ENCODE measurements at regions not wholly inside any gene's neighbourhood (a gene's known extent, or its start where the extent isn't known, plus 50 kb on each side); places are given as distances from the start of the nearest gene placed in this dataset.

DNA sequence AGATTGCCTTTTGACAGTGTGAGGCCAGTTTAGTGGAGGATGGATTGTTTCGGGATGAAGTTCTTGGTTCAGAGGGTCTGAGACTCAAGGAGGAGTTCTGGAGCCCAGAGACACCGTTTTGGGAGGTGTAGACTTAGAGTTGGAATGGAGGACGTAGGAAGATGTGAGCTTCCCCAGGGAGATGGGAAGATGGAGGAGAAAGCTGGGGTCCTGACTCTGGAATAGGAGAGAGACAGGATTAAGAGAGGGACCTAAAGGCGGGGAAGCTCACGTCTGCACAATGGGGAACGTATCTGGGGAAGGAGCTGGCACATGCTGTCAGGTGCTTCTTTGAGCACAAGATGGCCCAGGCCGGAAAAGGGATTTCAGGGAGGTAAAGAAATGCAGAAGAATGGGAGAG, 71.3 kb upstream of the CLDN5 start:
- no peak for DNase-seq (ENCODE audit: low read depth, low spot score)
- CTCF ChIA-PET, result interaction anchor here (1.2 to 2.6 kb wide), 4 partner anchors 10 to 99 kb away, joined by 3 to 12 read pairs (median 3); no protein-coding TSS in a partner anchor

DNA sequence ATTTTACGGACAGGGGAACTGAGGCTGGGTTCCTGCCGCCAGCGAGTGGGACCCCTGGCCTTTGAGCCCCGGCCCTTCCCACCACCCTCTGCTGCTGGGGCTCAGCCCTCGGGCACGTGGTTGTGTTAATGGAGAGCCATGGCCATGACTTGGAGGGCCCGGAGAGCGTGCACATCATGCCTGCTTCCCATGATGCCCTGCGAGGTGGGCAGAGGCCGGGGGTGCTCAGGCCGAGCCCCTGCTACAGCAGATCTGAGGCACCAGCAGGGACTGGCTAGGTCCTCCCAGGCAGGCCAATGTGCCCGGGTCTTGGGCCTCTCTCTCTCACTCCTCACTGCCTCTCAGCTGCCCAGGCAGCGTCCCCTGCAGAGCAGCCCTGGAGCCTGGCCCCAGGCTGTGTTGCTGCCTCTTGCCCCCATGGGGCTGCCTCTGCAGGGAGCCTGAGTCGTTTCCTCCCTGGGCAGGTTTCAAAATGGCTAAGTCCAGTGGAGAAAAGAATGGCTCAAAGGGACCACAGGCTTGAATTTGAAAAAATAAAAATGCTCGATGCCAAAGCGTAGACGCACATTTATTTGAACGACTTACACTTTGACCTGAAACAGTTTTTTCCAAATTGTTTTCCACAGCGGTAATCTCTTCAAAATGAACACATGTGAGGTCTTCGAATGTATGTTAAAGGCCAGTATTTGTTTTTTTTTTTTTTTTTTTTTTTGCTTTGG, 72.6 kb upstream of the CLDN5 start:
- dilution Hi-C loops (cut with MboI; ENCODE audit: extremely low pct_ligation_motif_present, low sequenced_read_pairs) (no loop called here), intact Hi-C loops (cut with micrococcal nuclease) (no loop called here)
- H3K4me3 ChIP-seq (replicated peaks in 1 of 3; ENCODE audit: insufficient read depth in 1 of 3, low read depth in 1 of 3, low read length in 3 of 3), result no peak overlapping the region
- H3K79me2 ChIP-seq (ENCODE audit: control insufficient read depth, insufficient read depth, low read length), result no peaks in the 10 kb centered on the region
- H3K27me3 ChIP-seq (ENCODE audit: control insufficient read depth in 2 of 2, insufficient read depth in 2 of 2, low read length in 2 of 2), result no peaks in the 10 kb centered on the region
- ChIA-PET POLR2A (no interaction called here), CTCF (interaction anchor here (0.8 to 2.6 kb wide), 4 partner anchors 12 to 101 kb away, joined by 3 to 12 read pairs (median 3); no protein-coding TSS in a partner anchor)
- BruUV-seq (replicated peaks), result no TSS peak
- H3K9me1 ChIP-seq (replicated peaks; ENCODE audit: control insufficient read depth, extremely low read depth, insufficient read depth, low read length), result no peaks in the 10 kb centered on the region
- peaks cover 11% of the 10 kb centered on the region for H3K4me1 ChIP-seq (ENCODE audit: control insufficient read depth, extremely low read depth, insufficient read depth, low read length)
- H4K20me1 ChIP-seq (replicated peaks; ENCODE audit: control insufficient read depth, extremely low read depth, insufficient read depth, low read length), result no peaks in the 10 kb centered on the region
- TF ChIP-seq FOS (IDR thresholded peaks at IDR 0.05; ENCODE audit: borderline replicate concordance, insufficient read depth, low read length) (no peak), MYC (IDR thresholded peaks at IDR 0.05; ENCODE audit: low read depth, low read length) (no peak), EZH2 (IDR thresholded peaks at IDR 0.05; ENCODE audit: borderline replicate concordance, low read depth, low read length, severe bottlenecking) (no peak), POLR2A (IDR thresholded peaks at IDR 0.05; ENCODE audit: low read depth, low read length) (no peak), POLR2AphosphoS5 (IDR thresholded peaks at IDR 0.05; ENCODE audit: insufficient read depth, low read depth, low read length) (no peak), GATA2 (IDR thresholded peaks at IDR 0.05; ENCODE audit: insufficient read depth, insufficient read length, low read depth, low read length) (no peak), JUN (IDR thresholded peaks at IDR 0.05; ENCODE audit: borderline replicate concordance, insufficient read depth, insufficient read length, low read depth) (no peak)
- TF ChIP-seq, protein P1, sequence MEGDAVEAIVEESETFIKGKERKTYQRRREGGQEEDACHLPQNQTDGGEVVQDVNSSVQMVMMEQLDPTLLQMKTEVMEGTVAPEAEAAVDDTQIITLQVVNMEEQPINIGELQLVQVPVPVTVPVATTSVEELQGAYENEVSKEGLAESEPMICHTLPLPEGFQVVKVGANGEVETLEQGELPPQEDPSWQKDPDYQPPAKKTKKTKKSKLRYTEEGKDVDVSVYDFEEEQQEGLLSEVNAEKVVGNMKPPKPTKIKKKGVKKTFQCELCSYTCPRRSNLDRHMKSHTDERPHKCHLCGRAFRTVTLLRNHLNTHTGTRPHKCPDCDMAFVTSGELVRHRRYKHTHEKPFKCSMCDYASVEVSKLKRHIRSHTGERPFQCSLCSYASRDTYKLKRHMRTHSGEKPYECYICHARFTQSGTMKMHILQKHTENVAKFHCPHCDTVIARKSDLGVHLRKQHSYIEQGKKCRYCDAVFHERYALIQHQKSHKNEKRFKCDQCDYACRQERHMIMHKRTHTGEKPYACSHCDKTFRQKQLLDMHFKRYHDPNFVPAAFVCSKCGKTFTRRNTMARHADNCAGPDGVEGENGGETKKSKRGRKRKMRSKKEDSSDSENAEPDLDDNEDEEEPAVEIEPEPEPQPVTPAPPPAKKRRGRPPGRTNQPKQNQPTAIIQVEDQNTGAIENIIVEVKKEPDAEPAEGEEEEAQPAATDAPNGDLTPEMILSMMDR (IDR thresholded peaks at IDR 0.05; ENCODE audit: extremely low read depth in 1 of 2, insufficient read depth in 1 of 2, low read depth in 1 of 2, low read length in 2 of 2), result no peak
- TF ChIP-seq, protein P2, sequence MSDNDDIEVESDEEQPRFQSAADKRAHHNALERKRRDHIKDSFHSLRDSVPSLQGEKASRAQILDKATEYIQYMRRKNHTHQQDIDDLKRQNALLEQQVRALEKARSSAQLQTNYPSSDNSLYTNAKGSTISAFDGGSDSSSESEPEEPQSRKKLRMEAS (IDR thresholded peaks at IDR 0.05; ENCODE audit: insufficient read depth, insufficient read length), result no peak
- no peak overlapping the region for H2AFZ ChIP-seq (ENCODE audit: low read depth, low read length)
- no peaks in the 10 kb centered on the region for H3K36me3 ChIP-seq (ENCODE audit: control insufficient read depth in 2 of 2, extremely low read depth in 1 of 2, insufficient read depth in 2 of 2, low read length in 2 of 2)
- FAIRE-seq, result no peak
- H3K4me2 ChIP-seq (ENCODE audit: insufficient read depth, low read length), result no peak overlapping the region
- H3K9ac ChIP-seq (replicated peaks; ENCODE audit: extremely low read depth, insufficient read depth, low read length), result no peak overlapping the region
- no peak for DNase-seq (ENCODE audit: low read depth, low spot score)
- H3K27ac ChIP-seq (ENCODE audit: insufficient read depth, low read depth, low read length), result no peak overlapping the region
- no peaks in the 10 kb centered on the region for H3K9me3 ChIP-seq (replicated peaks; ENCODE audit: control insufficient read depth, insufficient read depth, low read length)

More for the DNA sequence above, 71.3 kb upstream of the CLDN5 start:
- H3K4me1 ChIP-seq (ENCODE audit: control insufficient read depth, extremely low read depth, insufficient read depth, low read length), result peaks cover 14% of the 10 kb centered on the region
- H3K9ac ChIP-seq (replicated peaks; ENCODE audit: extremely low read depth, insufficient read depth, low read length), result no peak overlapping the region
- no peak overlapping the region for H3K27ac ChIP-seq (ENCODE audit: insufficient read depth, low read depth, low read length)
- H3K79me2 ChIP-seq (ENCODE audit: control insufficient read depth, insufficient read depth, low read length), result no peaks in the 10 kb centered on the region
- H3K27me3 ChIP-seq (ENCODE audit: control insufficient read depth in 2 of 2, insufficient read depth in 2 of 2, low read length in 2 of 2), result no peaks in the 10 kb centered on the region
- H3K4me2 ChIP-seq (ENCODE audit: insufficient read depth, low read length), result no peak overlapping the region
- no peak for TF ChIP-seq MYC (IDR thresholded peaks at IDR 0.05; ENCODE audit: low read depth, low read length)
- TF ChIP-seq, protein P1 (IDR thresholded peaks at IDR 0.05; ENCODE audit: extremely low read depth in 1 of 2, insufficient read depth in 1 of 2, low read depth in 1 of 2, low read length in 2 of 2), result no peak
- TF ChIP-seq EZH2 (IDR thresholded peaks at IDR 0.05; ENCODE audit: borderline replicate concordance, low read depth, low read length, severe bottlenecking), result no peak
- no peak for TF ChIP-seq JUN (IDR thresholded peaks at IDR 0.05; ENCODE audit: borderline replicate concordance, insufficient read depth, insufficient read length, low read depth)
- no peaks in the 10 kb centered on the region for H3K9me1 ChIP-seq (replicated peaks; ENCODE audit: control insufficient read depth, extremely low read depth, insufficient read depth, low read length)
- no peaks in the 10 kb centered on the region for H3K36me3 ChIP-seq (ENCODE audit: control insufficient read depth in 2 of 2, extremely low read depth in 1 of 2, insufficient read depth in 2 of 2, low read length in 2 of 2)
- no peaks in the 10 kb centered on the region for H3K9me3 ChIP-seq (replicated peaks; ENCODE audit: control insufficient read depth, insufficient read depth, low read length)
- dilution Hi-C loops (cut with MboI; ENCODE audit: extremely low pct_ligation_motif_present, low sequenced_read_pairs), result no loop called here
- no peaks in the 10 kb centered on the region for H4K20me1 ChIP-seq (replicated peaks; ENCODE audit: control insufficient read depth, extremely low read depth, insufficient read depth, low read length)
- POLR2A ChIA-PET, result interaction anchor here (0.6 kb wide), 1 partner anchor 19 kb away, joined by 3 read pairs; no protein-coding TSS in a partner anchor
- no peak for FAIRE-seq
- H2AFZ ChIP-seq (ENCODE audit: low read depth, low read length), result no peak overlapping the region
- intact Hi-C loops (cut with micrococcal nuclease), result no loop called here
- BruUV-seq (replicated peaks), result no TSS peak
- H3K4me3 ChIP-seq (replicated peaks in 1 of 3; ENCODE audit: insufficient read depth in 1 of 3, low read depth in 1 of 3, low read length in 3 of 3), result no peak overlapping the region
